Eye (tissue), 1 donor: ENCODE measurements at regions not wholly inside any gene's neighbourhood (a gene's known extent, or its start where the extent isn't known, plus 50 kb on each side); places are given as distances from the start of the nearest gene placed in this dataset.
A peak's percentile ranks its signal among the peaks of the same experiment; 100 is the strongest.
"Not testable (repeated sequence)": the region's sequence is repeated elsewhere in the genome, so short reads cannot be mapped to it uniquely, and the experiment has no call there.

ENCODE experiments used
- DNase-seq: peaks from one replicate; pipeline ENCODE4 v3.0.0-alpha.2; 2015

DNA sequence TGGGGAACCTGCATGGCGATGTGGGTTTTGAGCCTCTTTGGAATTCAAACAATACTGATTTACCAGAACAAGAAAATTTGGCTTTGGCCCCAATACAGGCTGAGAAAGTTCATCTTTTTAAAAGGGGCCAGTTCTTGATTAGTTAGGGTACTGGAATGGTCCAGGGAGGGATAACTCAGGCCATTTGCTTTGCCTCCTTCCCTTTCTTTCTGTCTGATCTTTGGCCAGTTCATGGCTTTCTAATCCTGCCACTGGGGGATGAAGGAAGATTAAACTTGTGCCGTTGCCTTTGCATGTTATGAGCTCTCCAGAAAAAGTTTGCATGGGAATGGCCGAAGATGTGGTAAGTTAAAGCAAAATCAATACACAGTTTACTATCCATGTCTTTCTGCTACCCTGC lies 78.4 kb downstream of the ADAMTS15 start:
- no peak for DNase-seq

DNA sequence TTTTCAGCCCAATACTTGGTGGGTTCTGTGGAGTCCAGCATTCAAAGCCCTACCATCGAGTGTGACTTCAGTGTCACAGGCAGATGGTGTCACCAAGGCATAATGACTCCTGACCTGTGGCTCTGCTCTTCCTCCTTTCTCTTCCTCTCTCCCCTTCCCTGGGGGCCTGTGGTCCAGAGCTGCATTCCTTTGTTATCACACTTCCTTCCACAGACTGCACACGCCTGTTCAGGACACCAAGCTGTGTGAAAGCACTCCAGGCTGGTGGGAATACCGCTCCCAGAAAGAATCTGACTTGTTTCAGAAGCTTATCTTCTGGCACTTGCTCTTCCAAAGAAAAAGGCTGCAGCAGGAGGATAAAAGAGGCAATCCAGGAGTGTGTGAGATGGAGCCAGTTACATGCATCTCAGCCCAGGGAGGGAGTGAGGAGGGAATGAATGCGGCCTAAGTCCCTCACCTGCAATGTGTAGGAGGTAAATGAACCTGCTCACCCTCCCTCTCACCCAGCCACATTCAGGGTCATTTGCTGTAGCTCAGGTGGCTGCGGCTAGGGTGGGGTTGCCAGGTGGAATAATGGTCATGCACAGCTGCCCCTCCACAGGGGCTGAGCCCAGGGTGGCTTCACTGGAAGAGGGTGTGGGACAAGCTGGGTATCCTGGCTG lies 79.3 kb downstream of the ADAMTS15 start:
- DNase-seq, result no peak

DNA sequence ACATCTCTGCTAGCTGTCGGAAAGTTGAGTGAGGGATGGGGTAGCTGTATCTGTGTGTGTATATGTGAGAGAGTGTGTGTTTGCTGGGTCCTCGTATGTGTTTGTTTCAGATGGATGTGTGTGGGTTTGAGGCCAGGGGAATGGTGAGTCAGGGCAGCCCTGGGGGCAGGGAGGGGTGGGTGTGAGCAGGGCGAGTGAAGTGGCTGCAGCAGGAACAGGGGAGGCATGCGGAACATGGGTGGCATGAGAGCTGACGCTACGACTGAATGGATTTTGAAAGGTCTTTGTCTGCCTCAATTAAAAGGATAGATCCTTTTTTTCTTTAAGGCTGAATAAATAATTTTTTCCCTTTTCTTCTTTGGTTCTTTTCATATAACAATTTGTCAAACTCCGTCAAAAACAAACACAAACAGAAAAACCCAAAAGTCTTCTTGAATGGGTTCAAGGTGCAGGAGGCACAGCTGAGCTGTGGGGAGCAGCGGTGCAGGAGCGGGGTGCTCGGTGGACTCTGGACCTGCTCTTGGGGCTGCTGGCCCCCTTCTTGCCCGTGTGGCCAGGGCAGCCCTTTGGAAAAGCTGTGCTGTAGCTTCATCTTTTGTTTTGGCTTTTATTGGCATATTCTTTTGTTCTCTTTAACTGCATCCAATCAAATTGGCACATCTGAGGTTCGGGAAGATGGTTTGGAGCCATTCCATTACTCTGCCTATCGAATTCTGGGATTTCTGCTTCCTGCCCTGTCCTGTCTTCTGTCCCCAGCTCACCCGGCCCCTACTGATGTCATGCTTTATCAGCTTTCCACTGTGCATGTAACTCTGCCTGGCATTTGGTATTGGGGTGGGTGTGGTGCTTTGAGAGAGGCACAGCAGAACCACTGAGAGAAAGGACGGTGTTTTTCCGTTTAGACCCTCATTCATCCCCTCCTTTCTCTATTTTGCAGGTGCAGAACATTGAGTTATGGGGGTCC lies 80.1 kb downstream of the ADAMTS15 start:
- DNase-seq, result no peak

DNA sequence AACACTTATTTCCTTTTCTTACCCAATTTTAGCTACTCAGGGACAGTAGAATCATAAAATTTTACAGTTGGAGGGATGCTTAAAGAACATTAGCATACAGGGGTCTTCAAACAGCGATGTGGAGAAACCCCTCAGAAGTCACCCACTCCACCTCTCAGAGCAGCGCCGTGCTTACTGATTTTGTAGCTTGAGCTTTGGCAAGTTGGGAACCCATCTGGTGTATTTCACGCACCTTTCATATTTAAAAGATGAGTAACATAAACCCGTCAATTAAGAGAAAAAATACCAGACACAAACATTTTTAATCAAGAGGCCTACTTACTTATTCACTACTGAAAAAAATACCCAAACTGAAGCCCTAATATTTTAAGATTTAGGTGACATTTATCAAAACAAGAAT lies 80.9 kb downstream of the ADAMTS15 start:
- DNase-seq, result no peak

DNA sequence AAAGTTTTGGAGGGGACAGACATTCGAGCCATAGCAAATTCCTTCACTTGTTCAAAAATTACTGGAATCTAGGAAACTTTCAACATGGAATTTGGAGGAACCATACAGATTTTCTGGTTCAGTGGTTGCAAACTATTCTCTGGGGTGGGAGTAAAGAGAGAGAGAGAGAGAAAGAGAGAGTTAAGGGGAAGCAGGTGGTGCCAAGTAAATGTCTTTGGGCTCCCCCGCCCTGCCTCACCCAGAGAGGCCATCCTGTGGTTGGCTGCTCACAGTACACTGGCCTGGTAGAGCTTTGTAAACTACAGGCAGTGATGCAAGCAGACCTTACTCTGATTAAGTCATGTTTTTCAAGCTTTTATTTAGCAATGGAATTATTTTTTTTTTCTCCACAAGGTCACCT lies 82.6 kb downstream of the ADAMTS15 start:
- peak; percentile 51 for DNase-seq

DNA sequence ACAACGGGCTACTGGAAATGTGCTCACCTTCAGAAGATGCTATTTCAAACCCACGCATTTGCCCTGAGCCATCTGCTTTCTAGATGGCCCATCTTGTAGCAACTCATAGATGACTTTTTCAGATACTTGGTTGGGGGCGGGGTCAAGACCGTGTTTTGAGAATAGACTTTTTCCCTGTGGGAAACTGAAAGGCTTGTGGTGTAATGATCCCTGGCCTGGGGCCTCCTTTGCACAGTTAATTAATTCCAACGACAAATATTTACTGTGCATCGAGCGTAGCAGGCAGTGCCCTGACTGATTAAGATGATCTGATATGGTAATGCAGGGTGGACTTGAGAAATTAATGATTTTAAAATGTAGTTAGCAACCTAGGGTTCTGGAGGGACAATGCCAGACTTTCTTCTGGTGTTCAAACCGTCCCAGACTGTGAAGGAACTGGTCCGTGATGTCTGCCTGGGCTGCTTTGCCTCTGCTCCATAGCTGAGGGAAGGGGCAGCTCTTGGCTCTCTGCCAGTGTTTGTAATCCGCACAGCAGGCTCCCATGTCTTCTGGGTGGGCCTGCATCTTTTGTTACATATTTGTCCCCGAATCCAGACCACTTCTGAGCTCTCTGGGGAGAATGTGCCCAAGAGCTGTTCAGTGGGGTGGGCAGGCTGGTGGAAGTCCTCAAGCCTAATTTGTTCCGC lies 84.8 kb downstream of the ADAMTS15 start:
- peak; percentile 89 for DNase-seq

DNA sequence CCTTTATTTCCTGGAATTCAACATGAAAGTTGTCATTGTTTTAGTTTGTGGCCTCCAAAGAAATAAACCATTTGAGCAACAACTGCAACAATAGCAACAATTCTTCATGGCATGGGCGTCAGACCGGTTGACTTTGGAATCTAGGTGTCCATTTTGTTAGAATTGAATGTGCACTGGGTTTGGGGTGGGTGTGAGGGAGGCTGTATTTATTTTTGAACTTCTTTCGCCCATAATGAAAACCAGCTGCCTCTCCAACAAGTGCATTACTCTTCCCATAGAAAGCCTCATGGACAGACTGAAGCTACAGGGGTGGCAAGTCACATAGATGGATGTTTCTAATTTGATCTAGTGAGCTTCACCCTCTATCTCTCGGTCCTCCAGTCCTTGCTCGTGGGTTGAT lies 85.4 kb downstream of the ADAMTS15 start:
- peak; percentile 59 for DNase-seq

DNA sequence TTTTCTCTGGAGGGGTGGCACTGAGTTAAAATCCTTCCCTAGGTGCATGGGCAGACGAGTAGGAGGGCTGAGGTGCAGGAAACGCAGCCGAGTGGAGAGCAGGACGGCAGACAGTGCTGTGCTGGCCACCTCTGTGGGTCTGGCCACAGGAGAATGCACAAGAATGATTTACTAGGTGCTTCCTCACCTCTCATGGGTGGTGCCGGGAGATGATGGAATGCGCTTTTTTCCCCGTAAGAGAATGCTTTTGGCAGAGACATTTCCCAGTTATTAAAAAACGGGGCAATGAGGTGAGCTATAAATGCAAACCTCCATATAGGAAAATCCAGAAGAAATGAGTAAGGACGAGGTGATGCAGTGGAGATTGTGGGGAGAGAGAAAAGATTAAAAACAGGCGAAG lies 86.1 kb downstream of the ADAMTS15 start:
- no peak for DNase-seq

DNA sequence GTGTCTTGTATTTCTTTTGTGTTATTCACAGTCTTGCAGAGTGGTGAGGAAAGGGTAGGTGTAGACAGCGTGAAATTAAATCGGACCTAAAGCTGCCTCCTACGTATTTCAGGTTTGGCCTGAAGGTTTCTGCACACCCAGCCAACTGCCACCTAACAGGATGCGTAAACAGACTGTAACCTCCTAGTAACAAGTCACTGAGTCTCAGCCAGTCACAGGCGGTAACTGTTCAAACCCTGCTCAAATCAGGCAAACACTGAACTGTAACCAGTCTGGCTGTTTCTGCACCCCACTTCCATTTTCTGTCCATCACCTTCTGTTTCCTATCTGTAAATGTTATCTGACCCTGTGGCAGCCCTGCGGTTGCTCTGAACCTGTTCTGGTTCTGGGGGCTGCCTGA lies 87.1 kb downstream of the ADAMTS15 start:
- DNase-seq, result no peak

DNA sequence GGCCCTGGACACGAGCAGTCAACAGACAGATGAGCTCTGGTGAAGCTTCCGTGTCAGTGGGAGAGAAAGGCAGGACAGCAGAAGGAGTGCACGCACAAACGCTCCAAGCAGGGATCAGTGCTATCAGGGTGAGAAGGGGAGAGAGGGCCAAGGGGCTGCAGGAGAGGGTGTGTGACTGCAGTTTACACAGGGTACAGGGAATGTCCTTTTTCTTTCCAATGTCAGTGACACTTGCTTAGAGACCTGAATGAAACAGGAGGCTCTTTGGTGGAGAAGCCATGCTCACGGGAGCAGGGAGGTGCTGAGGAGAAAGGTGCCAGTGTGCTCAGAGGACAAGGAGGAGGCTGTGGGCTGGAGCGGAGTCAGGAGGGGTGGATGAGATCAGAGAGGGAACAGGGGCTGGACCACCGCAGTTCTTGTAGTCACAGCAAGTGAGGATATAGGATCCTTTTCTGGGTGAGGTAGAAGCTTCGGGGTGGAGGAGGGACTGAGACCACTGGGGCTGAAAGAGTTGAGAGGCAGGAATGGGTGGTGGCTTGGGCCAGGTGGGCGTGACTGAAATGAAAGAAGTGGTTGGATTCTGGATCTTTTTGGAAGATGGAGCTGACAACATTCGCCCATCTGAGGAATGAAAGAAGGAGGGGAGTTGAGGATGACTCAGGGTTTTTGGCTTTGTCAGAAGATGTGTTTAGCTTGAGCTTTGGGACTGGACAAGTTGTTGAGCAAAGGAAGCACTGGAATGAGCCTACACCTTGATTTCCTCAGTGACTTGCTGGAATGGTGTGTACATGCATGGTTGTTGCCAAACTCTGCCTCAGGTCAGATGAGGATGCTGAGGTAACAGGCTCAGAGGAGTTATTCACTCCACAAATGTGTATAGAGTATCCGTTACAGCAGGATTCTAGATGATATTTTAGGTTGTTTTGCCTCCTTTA lies 87.9 kb downstream of the ADAMTS15 start:
- DNase-seq, result no peak

DNA sequence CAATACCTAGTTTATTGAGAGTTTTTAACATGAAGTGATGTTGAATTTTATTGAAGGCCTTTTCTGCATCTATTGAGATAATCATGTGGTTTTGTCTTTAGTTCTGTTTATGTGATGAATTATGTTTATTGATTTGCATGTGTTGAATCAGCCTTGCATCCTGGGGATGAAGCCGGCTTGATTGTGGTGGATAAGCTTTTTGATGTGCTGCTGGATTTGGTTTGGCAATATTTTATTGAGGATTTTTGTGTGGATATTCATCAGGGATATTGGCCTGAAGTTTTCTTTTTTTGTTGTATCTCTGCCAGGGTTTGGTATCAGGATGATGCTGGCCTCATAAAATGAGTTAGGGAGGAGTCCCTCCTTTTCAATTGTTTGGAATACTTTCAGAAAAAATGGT lies 91.2 kb downstream of the ADAMTS15 start:
- not testable (repeated sequence) for DNase-seq

DNA sequence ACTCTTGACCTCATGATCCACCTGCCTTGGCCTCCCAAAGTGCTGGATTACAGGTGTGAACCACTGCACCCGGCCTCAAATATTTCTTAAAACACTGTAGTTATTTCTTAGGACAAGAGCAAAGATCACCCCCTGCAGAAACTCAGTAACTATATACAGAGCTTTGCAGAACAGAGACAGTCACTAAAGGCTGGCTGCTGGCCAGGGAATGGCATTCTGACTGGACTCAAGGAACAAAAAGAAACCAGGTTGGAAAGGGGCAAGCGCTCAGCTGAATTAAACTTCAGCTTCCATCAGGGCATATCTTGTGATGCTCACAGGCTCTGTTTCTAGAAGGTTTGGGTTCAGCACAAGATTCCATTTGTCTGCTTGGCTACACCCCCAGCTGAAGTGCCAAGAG lies 95.8 kb downstream of the ADAMTS15 start:
- no peak for DNase-seq

DNA sequence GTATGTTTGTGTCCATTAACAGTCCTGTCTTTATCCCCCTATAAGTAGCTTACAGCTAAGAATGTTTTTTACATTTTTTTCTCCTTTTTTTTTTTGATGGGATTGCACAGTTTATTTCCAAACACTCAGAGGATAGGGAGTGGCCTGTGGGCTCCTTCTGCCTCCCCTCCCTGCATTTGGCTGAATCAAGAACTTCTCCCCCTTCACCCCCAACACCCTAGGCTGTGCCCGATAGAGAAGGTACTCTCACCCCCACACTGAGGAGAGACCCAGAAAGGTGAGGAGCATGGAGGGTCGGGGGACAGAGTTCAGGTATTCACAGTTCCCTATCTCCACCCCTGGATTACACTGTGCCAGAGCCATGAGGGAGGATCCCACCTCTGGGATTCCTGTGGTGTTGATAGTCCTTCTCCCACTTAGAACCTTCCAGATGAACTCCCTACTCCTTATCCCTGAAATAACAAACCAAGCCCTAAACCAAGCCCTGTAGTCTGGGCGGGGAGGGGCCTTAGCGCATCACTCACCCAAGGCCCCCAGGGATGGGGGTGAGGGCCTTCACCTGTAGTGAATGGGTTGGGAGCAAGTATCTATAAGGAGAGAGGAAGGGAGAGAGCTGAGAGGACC lies 97.1 kb downstream of the ADAMTS15 start:
- no peak for DNase-seq

DNA sequence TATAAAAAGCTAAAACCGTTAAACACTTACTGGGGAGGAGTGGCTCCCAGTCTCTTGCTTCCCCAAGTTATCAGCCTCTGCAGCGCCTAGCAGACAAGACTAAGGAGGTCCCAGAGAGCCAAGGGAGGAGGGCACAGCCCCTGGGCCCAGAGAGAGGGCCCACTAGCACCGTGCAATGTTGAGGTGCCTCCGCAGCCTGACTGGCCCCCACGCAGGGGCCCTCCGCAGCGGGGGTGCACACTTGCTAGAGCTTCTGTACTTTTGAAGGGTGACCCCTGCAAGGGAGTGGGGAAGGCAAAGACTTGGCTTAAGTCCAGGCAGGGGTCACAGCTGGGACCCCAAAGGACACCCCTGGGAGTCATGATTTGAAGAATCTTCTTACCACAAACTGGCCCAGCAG lies 98.0 kb downstream of the ADAMTS15 start:
- DNase-seq, result no peak

DNA sequence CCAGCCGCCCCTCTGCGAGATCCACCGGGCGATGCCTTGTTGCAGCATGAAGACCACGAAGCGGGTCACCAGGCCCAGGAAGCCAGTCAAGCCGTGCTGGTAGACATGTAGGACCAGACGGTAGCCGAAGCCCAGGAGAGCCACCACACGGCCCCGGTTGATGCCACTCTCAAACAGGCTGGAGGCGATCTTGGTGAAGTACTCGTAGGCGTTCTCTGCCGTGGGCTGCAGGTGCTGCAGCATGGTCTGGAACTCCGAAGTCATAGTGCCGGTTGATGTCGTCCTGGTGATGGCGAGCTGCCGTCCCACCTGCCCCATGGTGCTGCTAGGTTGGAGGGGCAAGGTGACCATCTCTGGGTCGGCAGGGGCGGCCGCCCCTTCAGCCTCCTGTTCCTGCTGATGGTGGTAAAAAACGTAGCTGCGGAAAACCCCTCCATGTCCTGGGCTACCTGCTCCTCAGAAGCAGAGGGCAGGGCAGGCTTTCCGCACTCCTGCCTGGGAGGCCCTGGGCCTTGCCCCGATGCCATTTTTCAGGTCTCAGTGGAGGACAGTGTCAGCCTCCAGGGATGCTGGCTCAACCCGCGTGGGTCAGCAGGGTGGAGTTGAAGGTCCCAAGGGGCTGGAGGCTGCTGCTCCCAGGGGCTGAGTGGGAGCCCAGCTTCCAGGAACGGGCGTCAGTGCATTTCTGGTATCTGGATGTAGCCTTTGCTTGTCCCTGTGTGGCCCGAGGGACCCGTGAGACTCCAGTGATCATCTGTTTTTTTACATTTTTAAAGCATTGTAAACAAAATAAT lies 98.7 kb downstream of the ADAMTS15 start:
- no peak for DNase-seq

DNA sequence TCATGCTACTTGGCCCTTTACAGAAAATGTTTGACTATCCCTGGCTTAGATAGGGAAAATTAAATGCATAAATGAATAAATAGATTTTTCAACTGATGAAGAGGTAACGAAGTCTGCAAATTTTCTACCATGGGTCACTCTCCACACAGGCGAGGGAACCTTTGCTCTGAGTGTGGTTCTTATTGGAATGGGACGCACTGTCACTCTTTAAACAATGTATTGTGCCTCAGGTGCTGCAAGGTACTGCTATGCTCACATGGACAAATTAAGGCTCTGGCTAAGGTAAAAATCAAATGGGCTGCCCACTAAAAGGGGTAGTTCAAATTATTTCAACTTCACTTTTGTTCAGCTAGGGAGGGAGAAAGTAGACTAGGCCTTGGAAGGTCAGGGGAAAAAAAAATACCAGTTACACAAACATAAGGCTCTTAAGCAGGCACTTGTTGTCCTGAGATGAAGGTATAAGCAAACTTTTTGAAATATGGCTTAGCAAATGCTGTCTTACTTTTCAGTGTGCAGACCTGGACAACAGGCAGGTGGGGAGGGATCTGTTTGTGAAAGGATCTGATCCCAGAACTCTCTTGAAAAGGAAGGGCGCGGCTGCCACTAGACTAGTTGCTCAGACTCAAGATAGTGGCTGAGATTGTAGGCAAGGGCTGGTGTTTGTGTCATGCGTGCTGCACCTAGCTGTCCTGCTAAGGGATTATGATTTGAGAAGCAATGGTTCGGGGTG lies 99.5 kb downstream of the ADAMTS15 start:
- DNase-seq, result no peak

DNA sequence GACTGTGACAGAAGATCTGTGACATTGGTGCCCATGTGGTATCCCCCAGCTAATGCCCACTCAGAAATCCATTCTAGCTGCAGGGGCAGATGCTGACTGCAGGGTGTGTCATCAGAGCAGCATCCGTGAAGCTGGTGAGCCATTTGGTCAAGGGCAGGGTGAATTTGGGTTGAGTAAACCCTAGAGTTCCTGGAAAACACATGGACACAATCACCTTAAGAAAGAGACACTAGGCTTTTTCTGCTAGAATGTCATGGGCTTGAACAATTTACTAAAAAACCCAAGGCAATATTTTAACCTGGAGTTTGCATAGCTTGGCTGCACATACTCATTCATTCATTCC lies 100.0 kb downstream of the ADAMTS15 start:
- no peak for DNase-seq

DNA sequence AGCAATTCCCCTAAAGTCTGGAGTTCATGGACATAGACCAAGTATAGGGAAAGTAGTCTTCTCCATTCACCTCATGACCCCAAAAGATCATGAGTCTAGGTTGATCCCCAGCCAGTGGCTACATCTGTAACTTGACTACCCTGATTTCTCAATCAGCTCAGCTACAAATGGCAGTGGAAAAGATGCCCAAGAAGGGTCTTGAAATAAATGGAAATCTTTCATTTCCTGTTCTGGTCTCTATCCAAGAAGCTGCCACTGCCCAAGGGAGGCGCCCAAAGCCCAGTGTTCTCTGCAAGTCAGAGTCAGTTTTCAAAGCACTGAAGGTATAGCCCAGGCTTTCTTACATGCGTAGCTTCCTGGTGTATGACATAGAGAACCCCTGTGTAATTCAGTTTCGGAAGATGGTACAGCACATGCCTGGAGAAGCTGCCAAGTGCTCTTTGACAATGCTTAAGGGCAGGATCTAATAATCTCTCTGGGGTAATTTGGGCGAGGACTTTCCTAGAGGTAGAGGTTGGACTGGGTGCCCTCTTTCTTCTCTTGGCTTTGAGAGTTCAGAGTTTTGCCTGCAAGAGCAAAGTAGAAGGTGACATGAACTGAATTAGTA lies 101.1 kb downstream of the ADAMTS15 start:
- no peak for DNase-seq

DNA sequence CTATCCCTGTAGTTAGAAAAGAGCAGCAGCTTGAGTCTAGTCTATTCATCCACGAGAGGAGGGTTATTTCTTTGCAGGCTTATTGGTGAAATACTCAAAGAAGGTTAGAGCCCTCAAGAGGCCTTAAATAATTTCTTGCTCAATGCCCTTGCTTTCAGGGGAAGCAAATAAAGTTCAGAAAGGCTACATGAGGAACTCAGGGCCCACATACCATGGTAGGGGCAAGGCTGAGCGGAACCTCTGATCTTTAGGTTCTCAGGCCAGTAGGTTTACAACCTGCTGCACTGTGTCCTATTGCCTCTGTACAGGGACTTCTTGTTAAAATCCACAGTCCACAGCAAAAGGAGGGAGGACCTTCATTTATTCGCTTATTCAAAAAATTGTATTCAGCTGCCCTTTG lies 101.7 kb downstream of the ADAMTS15 start:
- DNase-seq, result no peak

DNA sequence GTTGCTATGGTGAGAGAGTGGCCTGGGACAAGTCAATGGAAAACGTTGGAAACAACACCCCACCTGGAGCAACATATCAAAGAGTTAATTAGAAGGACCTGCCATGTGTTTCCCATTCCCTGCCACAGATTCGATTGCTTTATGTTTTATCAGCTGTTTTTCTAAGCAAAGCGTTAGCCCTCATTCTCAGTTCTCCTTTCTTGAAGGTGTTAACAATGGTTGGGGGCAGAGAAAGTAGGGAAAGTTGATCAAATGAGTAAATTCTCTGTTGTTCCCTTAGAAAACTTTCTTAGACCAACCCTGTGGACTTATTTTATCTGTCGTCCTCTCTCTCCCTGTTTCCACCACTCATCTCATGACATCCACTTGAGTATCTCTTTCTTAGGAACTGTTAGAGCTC lies 102.5 kb downstream of the ADAMTS15 start:
- DNase-seq, result no peak
